Panc1 (cell line): ENCODE measurements at regions not wholly inside any gene's neighbourhood (a gene's known extent, or its start where the extent isn't known, plus 50 kb on each side); places are given as distances from the start of the nearest gene placed in this dataset.

Experiments used
- ATAC-seq: fragments of 200-7000 bp; cut with Tn5 transposase; 2 replicates; pipeline ENCODE4 v1.9.1; 2020; ENCODE audit warnings: mild to moderate bottlenecking, moderate library complexity
- BruUV-seq: library from RNA; stranded (reverse); fragments of 400-500 nt; replicated peaks from 2 replicates; lab custom pipeline; 2021; lab: Mats Ljungman, UMichigan
- CTCF ChIA-PET: fragments of 300-600 bp; sonication (Branson Sonifier 250); formaldehyde crosslinking; loops from one replicate; lab custom pipeline; 2022; ENCODE audit warnings: antibody characterized with exemption; lab: Charles Lee
- POLR2A ChIA-PET: fragments of 300-600 bp; sonication (Branson Sonifier 250); formaldehyde crosslinking; loops from one replicate; lab custom pipeline; 2022; ENCODE audit warnings: antibody characterized with exemption; lab: Charles Lee
- DNase-seq: peaks from one replicate; pipeline ENCODE4 v3.0.0-alpha.2; 2010; ENCODE audit warnings: low read depth, low spot score
- H3K27ac ChIP-seq: 2 replicates; pipeline ENCODE4 v1.5.1; 2011; ENCODE audit warnings: mild to moderate bottlenecking, low read length, inconsistent platforms
- H3K27me3 ChIP-seq: fragments of 200-500 bp; sonication (Bioruptor generic); 2 replicates; pipeline ENCODE4 v1.6.0; 2014; ENCODE audit warnings: low read length, inconsistent platforms; ENCODE audit not compliant: control insufficient read depth, insufficient read depth
- H3K36me3 ChIP-seq: fragments of 200-500 bp; sonication (Bioruptor generic); 2 replicates; pipeline ENCODE4 v1.5.1; 2014; ENCODE audit warnings: inconsistent platforms, mild to moderate bottlenecking, low read length, moderate library complexity; ENCODE audit not compliant: control insufficient read depth, insufficient read depth
- H3K4me1 ChIP-seq: 2 replicates; pipeline ENCODE4 v1.5.1; 2011; ENCODE audit warnings: inconsistent platforms, mild to moderate bottlenecking, low read length, moderate library complexity; ENCODE audit not compliant: control insufficient read depth, insufficient read depth
- H3K4me3 ChIP-seq, 2 experiments: 2 replicates each; pipeline ENCODE4 v1.5.1; 2011 to 2012; ENCODE audit warnings: low read depth in 2 of 2, low read length in 2 of 2, mild to moderate bottlenecking in 2 of 2, inconsistent platforms in 1 of 2, moderate library complexity in 1 of 2
- H3K9me3 ChIP-seq: fragments of 200-500 bp; sonication (Bioruptor generic); 2 replicates; pipeline ENCODE4 v1.5.1; 2014; ENCODE audit warnings: low read depth, mild to moderate bottlenecking, inconsistent platforms, low read length, moderate library complexity; ENCODE audit not compliant: control insufficient read depth, insufficient read depth
- CTCF ChIP-seq: fragments of 450-650 bp; IDR thresholded peaks from 2 replicates; pipeline ENCODE4 v1.5.1; 2017; ENCODE audit warnings: mild to moderate bottlenecking
- POLR2AphosphoS5 ChIP-seq: IDR thresholded peaks from 2 replicates; pipeline ENCODE4 v1.6.1; 2012; ENCODE audit warnings: mild to moderate bottlenecking, low read depth, low read length, moderate library complexity
- REST ChIP-seq, 2 experiments: IDR thresholded peaks; 2 replicates each; pipeline ENCODE4 v1.6.1; 2011 to 2012; ENCODE audit warnings: low read depth in 2 of 2, control low read depth in 1 of 2, low read length in 1 of 2, mild to moderate bottlenecking in 1 of 2, moderate library complexity in 1 of 2; ENCODE audit not compliant: insufficient read depth in 1 of 2
- SIN3A ChIP-seq: IDR thresholded peaks from 2 replicates; pipeline ENCODE4 v1.6.1; 2012; ENCODE audit warnings: low read depth, mild to moderate bottlenecking, low read length, moderate library complexity, borderline replicate concordance; ENCODE audit not compliant: insufficient read depth
- TCF7L2 ChIP-seq: IDR thresholded peaks from 2 replicates; pipeline ENCODE4 v1.6.1; 2011; ENCODE audit warnings: mild to moderate bottlenecking, low read depth, low read length, inconsistent platforms
- in situ Hi-C: cut with HindIII; loops from 2 replicates; pipeline ENCODE4 v1.10.0; 2016; ENCODE audit warnings: low sequenced_read_pairs, low pct_unique_long_range_greater_than_20kb
- intact Hi-C: fragments of 100-400 bp; cut with micrococcal nuclease; formaldehyde crosslinking; loops from one replicate; pipeline ENCODE4 v1.10.0; 2022; ENCODE audit not compliant: unreplicated experiment

- H3K4me3 ChIP-seq, result no peak overlapping the region
- H3K27me3 ChIP-seq, result no peaks in the 10 kb centered on the region; the same call in 1 of the 2 replicates
- ATAC-seq (no peak), DNase-seq (no peak)
- H3K4me1 ChIP-seq, result no peaks in the 10 kb centered on the region
- TF ChIP-seq CTCF (no peak), SIN3A (no peak), REST (IDR thresholded peaks at IDR 0.05; ENCODE audit: insufficient read depth in 1 of 2, low read depth in 2 of 2, low read length in 1 of 2) (no peak), POLR2AphosphoS5 (no peak)
- intact Hi-C loops, result no loop called here
- no TSS peak for BruUV-seq
- H3K27ac ChIP-seq, result no peak overlapping the region
- ChIA-PET POLR2A (no interaction called here), CTCF (interaction anchor here (0.6 kb wide), 1 partner anchor 100 kb away, joined by 3 read pairs; no protein-coding TSS in a partner anchor)
- in situ Hi-C loops, result no loop called here
- no peaks in the 10 kb centered on the region; the same call in 1 of the 2 replicates for H3K9me3 ChIP-seq
- H3K36me3 ChIP-seq, result no peaks in the 10 kb centered on the region
These were observed 125.7 kb downstream of the TTLL2 start for GRCh38 chr6:167450626-167451025.

GRCh38 chr6:167452338-167453081 lies 127.6 kb downstream of the TTLL2 start:
- ChIA-PET POLR2A (no interaction called here), CTCF (no interaction called here)
- no TSS peak for BruUV-seq
- DNase-seq (no peak), ATAC-seq (peak; percentile 68)
- Histone ChIP-seq H3K27ac (no peak overlapping the region), H3K4me1 (no peaks in the 10 kb centered on the region), H3K36me3 (no peaks in the 10 kb centered on the region), H3K4me3 (no peak overlapping the region), H3K9me3 (no peaks in the 10 kb centered on the region; the same call in 1 of the 2 replicates), H3K27me3 (peaks cover 10% of the 10 kb centered on the region)
- no peak for TF ChIP-seq REST (IDR thresholded peaks at IDR 0.05; ENCODE audit: insufficient read depth in 1 of 2, low read depth in 2 of 2, low read length in 1 of 2)
- TF ChIP-seq TCF7L2, result no peak
- TF ChIP-seq POLR2AphosphoS5, result no peak
- no peak for TF ChIP-seq CTCF
- no peak for TF ChIP-seq SIN3A
- in situ Hi-C loops, result no loop called here
- intact Hi-C loops, result no loop called here
